Gastroesophageal sphincter (tissue), 3 donors: ENCODE measurements at regions not wholly inside any gene's neighbourhood (a gene's known extent, or its start where the extent isn't known, plus 50 kb on each side); places are given as distances from the start of the nearest gene placed in this dataset.
A peak's percentile ranks its signal among the peaks of the same experiment; 100 is the strongest.

Source experiments
- POLR2A ChIP-seq, 2 donors: fragments of 450-650 bp; IDR thresholded peaks; one replicate each; pipeline ENCODE4 v1.6.1; 2017; ENCODE audit warnings: antibody characterized with exemption in 2 of 2, mild to moderate bottlenecking in 2 of 2, moderate library complexity in 1 of 2
- POLR2AphosphoS5 ChIP-seq: sonication (generic); formaldehyde crosslinking; IDR thresholded peaks from one replicate; pipeline ENCODE4 v1.6.1; 2017; ENCODE audit warnings: antibody characterized with exemption
- TF ChIP-seq, protein P1 (sequence below), 4 experiments: fragments of 200-600 bp in 2 of 4; fragments of 450-650 bp in 2 of 4; sonication (generic) in 1 of 4; IDR thresholded peaks; one replicate each; pipeline ENCODE4 v1.5.1; 2017 to 2019; ENCODE audit warnings: antibody characterized with exemption in 4 of 4, mild to moderate bottlenecking in 2 of 4, moderate library complexity in 2 of 4

GRCh38 chr2:67234440-67234839 is 162.7 kb upstream of the ETAA1 start:
- TF ChIP-seq, protein P1, sequence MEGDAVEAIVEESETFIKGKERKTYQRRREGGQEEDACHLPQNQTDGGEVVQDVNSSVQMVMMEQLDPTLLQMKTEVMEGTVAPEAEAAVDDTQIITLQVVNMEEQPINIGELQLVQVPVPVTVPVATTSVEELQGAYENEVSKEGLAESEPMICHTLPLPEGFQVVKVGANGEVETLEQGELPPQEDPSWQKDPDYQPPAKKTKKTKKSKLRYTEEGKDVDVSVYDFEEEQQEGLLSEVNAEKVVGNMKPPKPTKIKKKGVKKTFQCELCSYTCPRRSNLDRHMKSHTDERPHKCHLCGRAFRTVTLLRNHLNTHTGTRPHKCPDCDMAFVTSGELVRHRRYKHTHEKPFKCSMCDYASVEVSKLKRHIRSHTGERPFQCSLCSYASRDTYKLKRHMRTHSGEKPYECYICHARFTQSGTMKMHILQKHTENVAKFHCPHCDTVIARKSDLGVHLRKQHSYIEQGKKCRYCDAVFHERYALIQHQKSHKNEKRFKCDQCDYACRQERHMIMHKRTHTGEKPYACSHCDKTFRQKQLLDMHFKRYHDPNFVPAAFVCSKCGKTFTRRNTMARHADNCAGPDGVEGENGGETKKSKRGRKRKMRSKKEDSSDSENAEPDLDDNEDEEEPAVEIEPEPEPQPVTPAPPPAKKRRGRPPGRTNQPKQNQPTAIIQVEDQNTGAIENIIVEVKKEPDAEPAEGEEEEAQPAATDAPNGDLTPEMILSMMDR (IDR thresholded peaks at IDR 0.05) = peak; percentile 11 to 64 (median 54)
- TF ChIP-seq POLR2A (IDR thresholded peaks at IDR 0.05) (no peak), POLR2AphosphoS5 (no peak)
